Chondrocyte (in vitro differentiated cells): ENCODE measurements at regions not wholly inside any gene's neighbourhood (a gene's known extent, or its start where the extent isn't known, plus 50 kb on each side); places are given as distances from the start of the nearest gene placed in this dataset.

Source experiments
- DNase-seq: peaks from one replicate; pipeline ENCODE4 v3.0.0; 2021; ENCODE audit warnings: mixed read lengths, low spot score
- H3K27ac Mint-ChIP-seq: one replicate; pipeline ENCODE4 v1.8.0; 2021; ENCODE audit warnings: mild to moderate bottlenecking, moderate library complexity, mixed read lengths; ENCODE audit not compliant: unreplicated experiment
- H3K27me3 Mint-ChIP-seq: 2 replicates; pipeline ENCODE4 v1.8.0; 2021; ENCODE audit warnings: low read depth, mixed read lengths
- H3K36me3 Mint-ChIP-seq: 2 replicates; pipeline ENCODE4 v1.8.0; 2021; ENCODE audit warnings: low read depth, mixed read lengths
- H3K4me1 Mint-ChIP-seq: 2 replicates; pipeline ENCODE4 v1.8.0; 2021; ENCODE audit warnings: low read depth, mild to moderate bottlenecking, mixed read lengths
- H3K4me3 Mint-ChIP-seq: one replicate; pipeline ENCODE4 v1.8.0; 2021; ENCODE audit warnings: mild to moderate bottlenecking, moderate library complexity, mixed read lengths; ENCODE audit not compliant: unreplicated experiment
- H3K9me3 Mint-ChIP-seq: 2 replicates; pipeline ENCODE4 v1.8.0; 2021; ENCODE audit warnings: low read depth, mixed read lengths
- TF ChIP-seq, protein P1 (sequence below): fragments of 200-600 bp; sonication (generic); IDR thresholded peaks from 2 replicates; pipeline ENCODE4 v1.5.0; 2021; ENCODE audit warnings: antibody characterized with exemption, mild to moderate bottlenecking, moderate library complexity

- H3K9me3 Mint-ChIP-seq: no peaks in the 10 kb centered on the region
These were observed 274.4 kb downstream of the HTR7 start for GRCh38 chr10:90583416-90583815.

GRCh38 chr10:90587081-90587491 lies 270.8 kb downstream of the HTR7 start:
- TF ChIP-seq, protein P1, sequence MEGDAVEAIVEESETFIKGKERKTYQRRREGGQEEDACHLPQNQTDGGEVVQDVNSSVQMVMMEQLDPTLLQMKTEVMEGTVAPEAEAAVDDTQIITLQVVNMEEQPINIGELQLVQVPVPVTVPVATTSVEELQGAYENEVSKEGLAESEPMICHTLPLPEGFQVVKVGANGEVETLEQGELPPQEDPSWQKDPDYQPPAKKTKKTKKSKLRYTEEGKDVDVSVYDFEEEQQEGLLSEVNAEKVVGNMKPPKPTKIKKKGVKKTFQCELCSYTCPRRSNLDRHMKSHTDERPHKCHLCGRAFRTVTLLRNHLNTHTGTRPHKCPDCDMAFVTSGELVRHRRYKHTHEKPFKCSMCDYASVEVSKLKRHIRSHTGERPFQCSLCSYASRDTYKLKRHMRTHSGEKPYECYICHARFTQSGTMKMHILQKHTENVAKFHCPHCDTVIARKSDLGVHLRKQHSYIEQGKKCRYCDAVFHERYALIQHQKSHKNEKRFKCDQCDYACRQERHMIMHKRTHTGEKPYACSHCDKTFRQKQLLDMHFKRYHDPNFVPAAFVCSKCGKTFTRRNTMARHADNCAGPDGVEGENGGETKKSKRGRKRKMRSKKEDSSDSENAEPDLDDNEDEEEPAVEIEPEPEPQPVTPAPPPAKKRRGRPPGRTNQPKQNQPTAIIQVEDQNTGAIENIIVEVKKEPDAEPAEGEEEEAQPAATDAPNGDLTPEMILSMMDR: no peak
- no peak overlapping the region for H3K27ac Mint-ChIP-seq
- H3K27me3 Mint-ChIP-seq: peaks cover 15% of the 10 kb centered on the region
- DNase-seq: no peak
- no peaks in the 10 kb centered on the region for H3K4me1 Mint-ChIP-seq
- no peak overlapping the region for H3K4me3 Mint-ChIP-seq
- no peaks in the 10 kb centered on the region for H3K36me3 Mint-ChIP-seq
- no peaks in the 10 kb centered on the region for H3K9me3 Mint-ChIP-seq

More at GRCh38 chr10:90583416-90583815, 274.4 kb downstream of the HTR7 start:
- H3K4me1 Mint-ChIP-seq: no peaks in the 10 kb centered on the region
- no peak overlapping the region for H3K27ac Mint-ChIP-seq
- DNase-seq: no peak
- TF ChIP-seq, protein P1: no peak
- H3K36me3 Mint-ChIP-seq: no peaks in the 10 kb centered on the region
- no peak overlapping the region for H3K4me3 Mint-ChIP-seq
- H3K27me3 Mint-ChIP-seq: peaks cover 13% of the 10 kb centered on the region

DNA sequence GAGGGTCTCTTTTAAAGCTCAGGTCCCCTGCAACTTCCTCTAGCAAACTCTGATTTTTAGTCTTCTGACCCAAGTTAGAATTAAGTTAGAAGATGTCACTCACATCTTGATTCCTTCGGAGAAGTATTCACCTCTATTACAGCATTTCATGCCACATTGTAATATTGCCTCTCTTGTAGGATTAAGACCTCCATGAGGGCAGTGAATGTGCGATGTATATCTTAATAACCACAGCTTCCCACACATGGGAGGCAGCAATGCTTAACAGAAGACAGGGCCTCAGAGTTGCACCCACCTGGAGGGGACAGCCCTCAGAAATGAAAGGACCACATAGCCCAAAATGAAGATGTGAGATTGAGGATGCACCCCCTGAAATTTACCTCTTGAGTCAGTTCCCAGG lies 270.3 kb downstream of the HTR7 start:
- Mint-ChIP-seq H3K4me3 (no peak overlapping the region), H3K9me3 (no peaks in the 10 kb centered on the region), H3K36me3 (no peaks in the 10 kb centered on the region), H3K27me3 (peaks cover 19% of the 10 kb centered on the region), H3K4me1 (no peaks in the 10 kb centered on the region), H3K27ac (no peak overlapping the region)
- TF ChIP-seq, protein P1: no peak
- no peak for DNase-seq

- no peaks in the 10 kb centered on the region for H3K9me3 Mint-ChIP-seq
- no peaks in the 10 kb centered on the region for H3K4me1 Mint-ChIP-seq
- H3K27me3 Mint-ChIP-seq: peaks cover 17% of the 10 kb centered on the region
- no peak overlapping the region for H3K4me3 Mint-ChIP-seq
- TF ChIP-seq, protein P1: no peak
- DNase-seq: no peak
- H3K36me3 Mint-ChIP-seq: no peaks in the 10 kb centered on the region
- no peak overlapping the region for H3K27ac Mint-ChIP-seq
These were observed 269.6 kb downstream of the HTR7 start for GRCh38 chr10:90588222-90588621.

GRCh38 chr10:90589825-90590224 lies 268.0 kb downstream of the HTR7 start:
- Mint-ChIP-seq H3K27me3 (peaks cover 22% of the 10 kb centered on the region), H3K36me3 (no peaks in the 10 kb centered on the region), H3K4me3 (no peak overlapping the region), H3K27ac (no peak overlapping the region), H3K4me1 (no peaks in the 10 kb centered on the region), H3K9me3 (no peaks in the 10 kb centered on the region)
- DNase-seq: no peak
- TF ChIP-seq, protein P1: no peak
